ENCODE measurements at regions not wholly inside any gene's neighbourhood (a gene's known extent, or its start where the extent isn't known, plus 50 kb on each side); places are given as distances from the start of the nearest gene placed in this dataset.
"Not testable (repeated sequence)": the region's sequence is repeated elsewhere in the genome, so short reads cannot be mapped to it uniquely, and the experiment has no call there.

- no peak for DNase-seq (ENCODE audit: low spot score)
Observed at GRCh38 chr13:63838366-63839110, 2422.9 kb upstream of the PCDH20 start.

GRCh38 chr13:63837701-63838100 lies 2422.1 kb upstream of the PCDH20 start:
- DNase-seq (ENCODE audit: low spot score): not testable (repeated sequence)

DNA sequence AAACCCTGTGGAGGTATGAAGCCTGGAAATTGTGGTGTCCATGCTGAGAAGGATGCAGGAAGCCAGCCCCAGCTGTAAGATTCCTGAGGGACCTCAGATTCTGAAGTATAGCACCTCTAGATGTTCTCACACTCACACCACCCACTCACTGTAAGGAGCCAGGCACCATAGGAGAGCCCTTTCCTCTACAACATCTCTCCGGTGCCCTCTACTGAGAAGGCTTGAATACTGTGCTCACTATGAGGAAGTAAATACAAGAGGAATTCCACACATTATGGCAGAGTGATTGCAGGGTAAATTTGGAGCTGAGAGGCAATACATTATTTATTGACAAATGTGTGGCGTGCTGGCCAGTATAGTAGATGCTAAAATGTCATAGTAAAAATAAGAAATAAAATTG lies 2414.0 kb upstream of the PCDH20 start:
- not testable (repeated sequence) for DNase-seq (ENCODE audit: low spot score)

GRCh38 chr13:63821785-63822184 lies 2406.1 kb upstream of the PCDH20 start:
- DNase-seq (ENCODE audit: low spot score): not testable (repeated sequence)

DNA sequence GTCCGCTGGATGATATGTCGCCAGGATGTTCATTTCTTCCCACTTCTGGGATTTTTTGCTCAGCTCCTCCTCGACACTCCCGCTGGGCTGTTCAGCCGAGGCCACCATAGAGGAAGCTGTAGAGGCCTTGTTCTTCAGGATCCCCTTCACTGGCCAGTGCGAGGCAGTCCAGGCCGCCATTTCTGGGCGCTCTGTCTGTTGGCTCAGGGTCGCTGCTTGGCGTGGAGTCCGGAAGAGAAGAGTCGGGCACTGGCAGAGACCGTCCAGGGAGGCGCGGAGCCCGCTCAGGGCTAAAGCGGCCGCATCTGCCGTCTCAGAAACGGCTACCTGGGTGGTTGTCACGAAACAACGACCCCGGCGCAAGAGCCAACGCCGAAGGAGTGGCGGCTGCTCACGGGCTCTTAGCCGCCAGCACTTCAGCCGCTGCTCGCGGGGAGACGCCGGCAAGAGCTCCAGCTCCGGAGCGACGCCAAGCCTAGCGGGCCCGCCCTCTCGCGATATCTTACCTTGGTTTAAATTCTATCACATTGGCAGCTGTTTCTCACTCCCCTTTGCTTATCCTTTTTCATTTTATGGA lies 2395.9 kb upstream of the PCDH20 start:
- DNase-seq (ENCODE audit: low spot score): not testable (repeated sequence)

DNA sequence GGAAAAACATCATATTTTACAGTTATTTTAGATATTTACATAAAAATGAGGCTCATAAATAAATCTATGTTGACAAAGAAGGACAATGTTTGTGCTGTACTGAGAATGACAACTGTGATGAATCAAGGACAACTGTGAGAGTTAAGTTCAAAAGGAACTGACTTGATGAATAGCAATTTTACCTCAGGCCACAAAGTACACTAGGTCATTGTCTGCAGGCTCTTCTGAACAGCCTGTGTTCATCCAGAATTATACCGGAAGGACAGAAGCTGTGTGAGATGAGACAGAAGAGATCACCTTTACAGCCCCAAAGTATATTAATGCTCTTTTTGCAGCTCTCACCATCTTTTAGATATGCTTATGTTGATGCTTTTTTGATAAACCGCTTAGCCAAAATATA lies 2375.5 kb upstream of the PCDH20 start:
- DNase-seq (ENCODE audit: low spot score): not testable (repeated sequence)

- no peak for DNase-seq (ENCODE audit: low spot score)
Observed at GRCh38 chr13:63774133-63774532, 2358.5 kb upstream of the PCDH20 start.

- DNase-seq (ENCODE audit: low spot score): no peak
Observed at GRCh38 chr13:63773476-63773875, 2357.8 kb upstream of the PCDH20 start.

DNA sequence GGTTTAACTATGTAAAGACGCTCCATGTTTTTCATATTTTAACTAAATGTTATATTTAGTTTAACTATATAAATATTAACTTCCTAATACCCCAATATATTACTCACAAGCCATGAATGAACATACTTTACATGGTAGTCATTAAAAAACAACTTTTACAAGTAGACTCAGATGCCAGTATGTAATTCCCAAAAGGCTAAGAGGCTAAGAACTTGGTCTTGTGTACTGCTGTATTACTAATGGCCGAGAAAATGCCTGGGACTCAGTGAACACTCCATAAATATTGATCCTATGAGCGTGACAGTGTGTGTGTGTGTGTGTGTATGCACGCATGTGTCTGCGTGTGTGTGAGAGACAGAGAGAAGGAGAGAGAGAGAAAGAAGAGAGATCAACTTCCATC lies 2342.0 kb upstream of the PCDH20 start:
- not testable (repeated sequence) for DNase-seq (ENCODE audit: low spot score)

DNA sequence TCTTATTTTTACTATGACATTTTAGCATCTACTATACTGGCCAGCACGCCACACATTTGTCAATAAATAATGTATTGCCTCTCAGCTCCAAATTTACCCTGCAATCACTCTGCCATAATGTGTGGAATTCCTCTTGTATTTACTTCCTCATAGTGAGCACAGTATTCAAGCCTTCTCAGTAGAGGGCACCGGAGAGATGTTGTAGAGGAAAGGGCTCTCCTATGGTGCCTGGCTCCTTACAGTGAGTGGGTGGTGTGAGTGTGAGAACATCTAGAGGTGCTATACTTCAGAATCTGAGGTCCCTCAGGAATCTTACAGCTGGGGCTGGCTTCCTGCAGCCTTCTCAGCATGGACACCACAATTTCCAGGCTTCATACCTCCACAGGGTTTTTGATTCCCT lies 2334.2 kb upstream of the PCDH20 start:
- DNase-seq (ENCODE audit: low spot score): not testable (repeated sequence)

DNA sequence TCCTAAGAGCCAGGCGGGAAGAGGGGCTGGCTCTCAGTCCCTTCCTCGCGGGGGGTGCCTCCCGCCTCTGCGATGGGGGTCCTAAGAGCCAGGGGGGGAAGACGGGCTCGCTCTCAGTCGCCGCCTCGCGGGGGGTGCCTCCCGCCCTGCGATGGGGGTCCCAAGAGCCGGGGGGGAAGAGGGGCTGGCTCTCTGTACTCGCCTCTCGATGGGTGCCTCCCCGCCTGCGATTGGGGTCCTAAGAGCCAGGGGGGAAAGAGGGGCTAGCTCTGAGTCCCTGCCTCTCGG lies 2326.1 kb upstream of the PCDH20 start:
- not testable (repeated sequence) for DNase-seq (ENCODE audit: low spot score)

DNA sequence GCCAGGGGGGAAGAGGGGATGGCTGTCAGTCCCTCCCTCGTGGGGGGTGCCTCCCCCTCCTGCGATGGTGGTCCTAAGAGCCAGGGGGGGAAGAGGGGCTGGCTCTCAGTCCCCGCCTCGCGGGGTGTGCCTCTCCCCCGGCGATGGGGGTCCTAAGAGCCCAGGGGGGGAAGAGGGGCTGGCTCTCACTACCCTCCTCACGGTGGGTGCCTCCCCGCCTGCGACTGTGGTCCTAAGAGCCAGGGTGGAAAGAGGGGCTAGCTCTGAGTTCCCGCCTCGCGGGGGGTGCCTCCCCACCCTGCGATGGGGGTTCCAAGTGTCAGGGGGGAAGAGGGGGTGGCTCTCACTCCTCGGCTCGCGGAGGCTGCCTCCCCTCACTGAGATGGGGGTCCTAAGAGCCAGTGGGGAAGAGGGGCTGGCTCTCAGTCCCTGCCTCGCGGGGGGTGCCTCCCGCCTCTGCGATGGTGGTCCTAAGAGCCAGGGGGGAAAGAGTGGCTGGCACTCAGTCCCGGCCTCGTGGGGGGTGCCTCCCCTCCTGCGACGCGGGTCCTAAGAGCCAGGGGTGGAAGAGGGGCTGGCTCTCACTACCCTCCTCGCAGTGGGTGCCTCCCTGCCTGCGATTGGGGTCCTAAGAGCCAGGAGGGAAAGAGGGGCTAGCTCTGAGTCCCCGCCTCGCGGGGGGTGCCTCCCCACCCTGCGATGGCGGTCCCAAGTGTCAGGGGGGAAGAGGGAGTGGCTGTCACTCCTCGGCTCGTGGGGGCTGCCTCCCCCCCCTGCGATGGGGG lies 2325.6 kb upstream of the PCDH20 start:
- DNase-seq (ENCODE audit: low spot score): no peak

DNA sequence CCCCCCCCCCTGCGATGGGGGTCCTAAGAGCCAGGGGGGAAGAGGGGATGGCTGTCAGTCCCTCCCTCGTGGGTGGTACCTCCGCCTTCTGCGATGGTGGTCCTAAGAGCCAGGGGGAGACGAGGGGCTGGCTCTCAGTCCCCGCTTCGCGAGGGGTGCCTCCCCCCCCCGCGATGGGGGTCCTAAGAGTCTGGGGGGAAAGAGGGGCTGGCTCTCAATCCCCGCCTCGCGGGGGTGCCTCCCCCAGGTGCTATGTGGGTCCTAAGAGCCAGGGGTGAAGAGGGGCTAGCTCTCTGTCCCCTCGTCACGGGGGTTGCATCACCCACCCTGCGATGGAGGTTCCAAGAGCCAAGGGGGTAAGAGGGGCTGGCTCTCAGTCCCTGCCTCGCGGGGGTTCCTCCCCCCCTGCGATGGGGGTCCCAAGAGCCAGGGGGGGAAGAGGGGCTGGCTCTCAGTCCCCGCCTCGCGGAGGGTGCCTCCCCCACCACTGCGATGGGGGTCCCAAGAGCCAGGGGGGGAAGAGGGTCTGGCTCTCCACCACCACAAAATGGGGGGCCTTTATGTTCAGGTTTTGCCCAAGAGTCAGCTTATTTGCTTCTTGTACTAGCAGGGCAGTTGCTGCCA lies 2323.6 kb upstream of the PCDH20 start:
- DNase-seq (ENCODE audit: low spot score): not testable (repeated sequence)

DNA sequence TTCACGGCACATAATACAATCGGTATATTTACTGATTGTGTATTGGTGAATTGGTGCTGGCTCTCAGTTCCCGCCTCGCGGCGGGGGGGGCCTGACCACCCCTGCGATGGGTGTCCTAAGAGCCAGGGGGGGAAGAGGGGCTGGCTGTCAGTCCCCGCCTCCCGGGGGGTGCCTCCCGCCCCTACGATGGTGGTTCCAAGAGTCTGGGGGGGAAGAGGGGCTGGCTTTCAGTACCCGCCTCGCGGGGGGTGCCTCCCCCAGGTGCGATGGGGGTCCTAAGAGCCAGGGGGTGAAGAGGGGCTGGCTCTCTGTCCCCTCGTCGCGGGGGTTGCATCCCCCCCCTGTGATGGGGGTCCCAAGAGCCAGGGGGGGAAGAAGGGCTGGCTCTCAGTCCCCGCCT lies 2321.8 kb upstream of the PCDH20 start:
- no peak for DNase-seq (ENCODE audit: low spot score)

- DNase-seq (ENCODE audit: low spot score): no peak
Observed at GRCh38 chr13:63731896-63732295, 2316.2 kb upstream of the PCDH20 start.

DNA sequence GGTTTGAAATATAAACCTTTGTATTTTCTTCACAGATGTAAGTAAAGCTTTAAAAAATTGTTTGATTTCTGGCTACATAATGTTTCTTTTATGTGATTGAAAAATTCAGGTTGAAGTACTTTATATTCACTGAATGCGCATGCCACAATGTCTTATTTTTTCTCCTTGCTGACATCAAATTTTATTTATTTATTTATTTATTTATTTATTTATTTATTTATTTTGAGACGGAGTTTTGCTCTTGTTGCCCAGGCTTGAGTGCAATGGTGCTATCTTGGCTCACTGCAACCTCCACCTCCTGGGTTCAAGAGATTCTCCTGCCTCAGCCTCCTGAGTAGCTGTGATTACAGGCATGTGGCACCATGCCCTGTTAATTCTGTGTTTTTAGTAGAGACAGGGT lies 2296.5 kb upstream of the PCDH20 start:
- DNase-seq (ENCODE audit: low spot score): not testable (repeated sequence)

DNA sequence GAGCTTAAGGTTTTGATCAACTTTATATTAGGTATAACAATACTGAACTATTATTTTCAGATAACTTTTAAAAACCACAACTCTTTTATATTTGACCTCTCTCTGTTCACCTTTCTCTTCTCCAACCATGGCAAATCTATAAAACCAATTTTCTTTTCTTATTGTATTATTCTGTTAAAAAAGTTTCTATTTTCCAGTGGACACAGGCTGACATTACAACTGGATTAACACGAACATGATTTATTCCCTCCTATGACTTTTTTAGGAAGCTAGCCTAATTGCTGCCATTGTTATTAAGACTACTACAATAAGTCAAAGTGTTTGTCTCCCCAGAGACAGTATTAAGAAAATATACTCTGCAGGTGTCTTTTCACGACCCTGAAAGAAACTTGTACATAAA lies 2291.1 kb upstream of the PCDH20 start:
- DNase-seq (ENCODE audit: low spot score): no peak

- no peak for DNase-seq (ENCODE audit: low spot score)
Observed at GRCh38 chr13:63704521-63704920, 2288.9 kb upstream of the PCDH20 start.

DNA sequence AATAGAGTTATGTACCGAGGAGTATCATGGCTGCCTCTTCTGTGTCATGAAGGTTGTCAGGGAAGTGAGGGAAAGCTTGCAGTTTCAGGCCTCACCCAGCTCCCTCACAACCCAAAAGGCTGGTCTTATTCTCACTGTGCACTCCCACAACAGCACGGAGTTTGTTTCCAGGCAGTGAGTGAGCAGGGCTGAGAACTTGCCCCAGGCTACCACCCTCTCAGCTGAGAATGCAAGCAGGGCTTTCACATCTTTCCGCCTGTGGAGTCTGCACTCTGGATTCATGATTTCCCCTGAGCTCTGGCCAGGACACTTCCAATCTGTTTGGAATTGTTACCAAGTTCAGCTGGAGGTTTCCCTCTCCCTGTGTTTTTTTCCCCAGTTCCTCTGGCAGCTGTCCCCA lies 2284.7 kb upstream of the PCDH20 start:
- no peak for DNase-seq (ENCODE audit: low spot score)

GRCh38 chr13:63699948-63700347 lies 2284.3 kb upstream of the PCDH20 start:
- no peak for DNase-seq (ENCODE audit: low spot score)

DNA sequence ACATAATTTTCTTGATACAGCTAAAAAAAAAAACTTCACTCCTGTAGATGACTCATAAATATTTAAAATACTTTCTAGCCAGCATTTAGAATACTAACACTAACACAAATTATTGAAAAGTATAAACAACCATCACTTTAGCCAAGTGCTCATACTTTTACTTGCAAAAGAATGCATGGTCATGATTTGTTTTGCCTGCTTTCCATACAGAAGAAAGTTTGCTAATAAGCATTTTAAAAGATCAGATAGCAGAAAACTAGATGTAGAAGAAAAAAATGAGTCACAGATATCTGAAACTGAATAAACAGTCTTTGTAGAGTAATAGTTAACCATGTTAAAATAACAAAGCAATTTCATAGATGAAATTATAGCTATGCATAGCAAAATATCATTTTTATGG lies 2280.4 kb upstream of the PCDH20 start:
- DNase-seq (ENCODE audit: low spot score): no peak

DNA sequence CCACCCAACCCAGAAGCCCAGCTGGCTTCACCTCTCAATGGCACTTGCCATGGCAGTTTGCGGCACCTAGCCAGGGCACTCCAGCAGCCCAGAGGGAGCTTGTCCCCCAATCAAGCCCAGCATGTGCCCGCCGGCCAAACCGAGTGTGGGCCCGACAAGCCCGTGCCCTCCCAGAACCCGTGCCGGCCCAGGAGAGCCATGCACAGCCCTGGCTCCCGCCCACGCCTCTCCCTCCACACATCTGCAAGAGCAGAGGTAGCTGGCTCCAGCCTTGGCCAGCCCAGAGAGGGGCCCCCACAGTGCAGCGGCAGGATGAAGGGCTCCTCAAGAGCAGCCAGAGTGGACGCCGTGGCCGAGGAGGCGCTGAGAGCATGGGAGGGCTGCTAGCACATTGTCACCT lies 2278.0 kb upstream of the PCDH20 start:
- DNase-seq (ENCODE audit: low spot score): no peak

DNA sequence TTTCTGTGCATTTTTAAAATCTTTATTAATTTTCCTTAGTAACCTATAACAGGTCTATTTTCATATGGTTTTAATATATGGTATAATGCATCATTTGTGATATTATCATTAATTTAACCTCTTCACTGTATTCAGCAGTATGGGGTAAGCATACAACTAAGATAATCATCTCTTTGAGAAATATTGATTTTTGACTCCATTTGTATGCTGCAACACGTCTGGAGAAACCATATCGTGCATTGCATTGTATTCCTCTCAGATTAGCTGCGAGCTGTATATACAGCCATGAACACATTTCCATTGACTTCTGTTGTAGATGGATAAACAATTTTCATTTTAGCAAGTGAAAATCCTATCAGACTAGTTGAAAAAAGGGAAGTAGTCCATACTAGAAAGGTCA lies 2275.8 kb upstream of the PCDH20 start:
- DNase-seq (ENCODE audit: low spot score): no peak
